GM21825 (cell line): ENCODE measurements at regions not wholly inside any gene's neighbourhood (a gene's known extent, or its start where the extent isn't known, plus 50 kb on each side); places are given as distances from the start of the nearest gene placed in this dataset.

Source experiments
- ATAC-seq: cut with Tn5 transposase; IDR thresholded peaks from one replicate; pipeline ENCODE4 v1.9.1; 2021; ENCODE audit warnings: mild to moderate bottlenecking, moderate library complexity; ENCODE audit not compliant: unreplicated experiment

DNA sequence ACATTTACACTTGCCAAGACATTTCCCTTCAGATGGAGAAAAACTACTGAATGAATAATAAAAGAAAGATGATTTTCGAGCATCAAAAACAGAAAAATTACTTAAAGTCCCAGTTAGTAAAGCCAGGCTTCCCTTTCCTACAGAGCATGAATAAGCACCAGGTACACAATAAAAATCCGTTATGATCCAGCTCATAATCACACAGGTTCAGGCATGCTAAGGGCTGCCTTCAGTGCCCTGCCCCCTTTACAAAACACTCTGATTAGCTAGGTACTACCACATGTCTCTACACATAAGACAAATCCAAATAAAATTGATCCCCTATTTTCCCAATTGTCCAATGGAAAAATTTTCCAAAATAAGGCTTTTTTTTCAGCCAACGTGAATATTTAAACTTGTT, 413.2 kb upstream of the LRATD1 start:
- ATAC-seq, result no peak

- ATAC-seq, result no peak
Measured at GRCh38 chr2:14220101-14220500, 412.4 kb upstream of the LRATD1 start.

GRCh38 chr2:14221466-14221865, 411.1 kb upstream of the LRATD1 start:
- no peak for ATAC-seq

- no peak for ATAC-seq
Measured at GRCh38 chr2:14223576-14223975, 408.9 kb upstream of the LRATD1 start.

DNA sequence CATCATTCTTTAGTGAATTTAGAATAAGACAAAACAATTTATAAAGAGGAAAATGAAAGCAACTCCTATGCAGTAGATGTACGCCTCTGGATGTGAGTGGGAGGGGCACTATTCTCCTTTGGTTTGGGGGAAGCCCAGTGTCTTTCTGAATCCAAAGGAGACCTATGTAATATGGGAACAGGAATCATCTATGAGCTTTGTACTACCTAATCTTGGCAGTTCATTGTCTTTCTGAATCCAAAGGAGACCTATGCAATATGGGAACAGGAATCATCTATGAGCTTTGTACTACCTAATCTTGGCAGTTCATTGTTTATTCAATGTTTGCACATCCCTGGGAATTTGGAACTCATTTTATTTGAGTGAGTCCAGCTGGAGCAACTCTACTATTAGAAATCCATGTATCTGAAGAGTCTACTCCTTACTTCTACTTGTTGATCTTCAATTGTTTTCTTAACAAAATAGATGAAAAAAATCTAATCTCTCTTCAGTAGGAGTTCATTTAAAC, 401.1 kb upstream of the LRATD1 start:
- no peak for ATAC-seq

DNA sequence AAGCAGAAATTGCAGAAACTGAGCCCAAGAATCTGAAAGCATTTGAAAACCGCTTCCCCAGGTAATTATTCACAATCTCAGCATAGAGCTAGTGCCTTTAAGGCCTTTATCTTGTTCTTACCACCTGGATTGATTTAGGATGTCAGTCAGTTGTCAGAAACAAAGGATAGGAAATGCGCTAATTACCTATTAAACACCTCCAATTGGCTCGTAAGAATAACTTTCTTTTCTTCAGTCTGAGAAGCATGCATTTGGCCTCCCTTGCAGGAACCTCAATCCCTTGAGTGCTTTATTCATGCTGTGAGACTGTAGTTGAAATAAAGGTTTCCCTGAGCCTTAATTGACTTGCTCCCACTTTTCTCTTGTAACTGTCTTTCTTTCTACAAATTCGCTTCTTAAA, 400.3 kb upstream of the LRATD1 start:
- no peak for ATAC-seq

DNA sequence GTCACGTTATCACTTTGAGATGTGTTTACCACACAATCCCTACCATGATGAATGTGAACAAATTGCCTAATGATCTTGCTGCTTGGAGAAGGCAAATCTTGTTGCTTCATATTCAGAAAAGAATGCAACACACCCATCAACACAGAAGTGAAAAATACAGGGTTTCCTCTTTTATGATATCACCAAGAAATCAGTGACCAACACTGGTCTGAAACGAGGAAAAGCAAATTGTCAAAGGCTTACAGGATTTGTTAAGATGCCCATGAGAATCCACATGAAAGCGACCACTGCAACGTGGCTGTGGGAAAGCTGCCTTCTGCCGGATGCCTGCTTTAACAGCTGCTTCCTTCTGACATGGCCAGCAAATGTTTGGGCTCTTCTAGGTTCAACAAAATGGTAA, 397.6 kb upstream of the LRATD1 start:
- ATAC-seq, result no peak

DNA sequence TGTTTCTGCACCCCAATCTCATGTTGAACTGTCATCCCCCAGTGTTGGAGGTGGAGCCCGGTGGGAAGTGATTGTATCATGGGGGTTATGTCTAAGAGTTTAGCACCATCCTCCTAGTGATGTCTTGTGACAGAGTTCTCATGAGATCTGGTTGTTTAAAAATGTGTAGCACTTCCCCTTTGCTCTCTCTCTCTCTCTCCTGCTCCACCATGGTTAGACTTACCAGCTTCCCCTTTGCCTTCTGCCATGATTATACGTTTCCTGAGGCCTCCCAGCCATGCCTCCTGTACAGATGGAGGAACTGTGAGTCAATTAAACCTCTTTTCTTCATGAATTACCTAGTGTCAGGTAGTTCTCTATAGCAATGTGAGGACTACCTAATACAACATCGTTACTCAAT, 396.9 kb upstream of the LRATD1 start:
- no peak for ATAC-seq

- ATAC-seq, result no peak
Measured at GRCh38 chr2:14237902-14238301, 394.6 kb upstream of the LRATD1 start.

DNA sequence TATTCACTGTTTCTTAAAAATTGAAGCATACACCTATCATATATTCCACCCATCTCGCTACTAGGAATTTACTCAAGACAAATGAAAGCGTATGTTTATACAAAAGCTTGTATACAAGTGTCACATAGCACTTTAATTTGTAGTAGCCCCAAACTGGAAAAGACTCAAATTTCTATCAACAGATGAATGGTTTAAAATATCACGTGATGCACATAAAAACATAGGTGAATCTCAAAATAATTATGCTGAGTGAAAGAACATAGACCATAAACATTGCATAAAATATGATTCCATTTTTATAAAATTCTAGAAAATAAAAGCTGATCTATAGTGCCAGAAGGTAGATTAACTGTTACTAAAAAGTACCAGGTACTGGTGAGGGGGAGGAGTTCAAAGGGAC, 392.9 kb upstream of the LRATD1 start:
- ATAC-seq, result no peak

DNA sequence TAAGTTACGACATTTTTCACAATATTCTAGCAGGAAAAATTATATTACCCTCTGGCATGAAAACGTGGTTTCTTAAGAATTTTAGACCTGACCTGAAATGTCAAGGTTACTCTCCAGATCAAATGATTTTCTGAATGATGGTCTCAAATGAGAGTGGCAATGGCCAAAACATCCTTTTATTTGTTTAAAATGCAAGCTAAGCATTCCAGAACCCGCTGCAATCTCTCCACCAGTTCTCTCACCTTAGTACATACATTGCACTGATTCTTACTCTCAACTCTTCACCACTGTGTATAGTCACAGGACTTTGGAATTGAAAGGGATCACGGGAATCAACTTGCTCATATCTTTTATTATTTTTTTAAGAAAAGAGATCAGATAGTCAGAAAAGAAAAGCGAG, 391.6 kb upstream of the LRATD1 start:
- no peak for ATAC-seq

GRCh38 chr2:14245901-14246300, 386.6 kb upstream of the LRATD1 start:
- no peak for ATAC-seq

DNA sequence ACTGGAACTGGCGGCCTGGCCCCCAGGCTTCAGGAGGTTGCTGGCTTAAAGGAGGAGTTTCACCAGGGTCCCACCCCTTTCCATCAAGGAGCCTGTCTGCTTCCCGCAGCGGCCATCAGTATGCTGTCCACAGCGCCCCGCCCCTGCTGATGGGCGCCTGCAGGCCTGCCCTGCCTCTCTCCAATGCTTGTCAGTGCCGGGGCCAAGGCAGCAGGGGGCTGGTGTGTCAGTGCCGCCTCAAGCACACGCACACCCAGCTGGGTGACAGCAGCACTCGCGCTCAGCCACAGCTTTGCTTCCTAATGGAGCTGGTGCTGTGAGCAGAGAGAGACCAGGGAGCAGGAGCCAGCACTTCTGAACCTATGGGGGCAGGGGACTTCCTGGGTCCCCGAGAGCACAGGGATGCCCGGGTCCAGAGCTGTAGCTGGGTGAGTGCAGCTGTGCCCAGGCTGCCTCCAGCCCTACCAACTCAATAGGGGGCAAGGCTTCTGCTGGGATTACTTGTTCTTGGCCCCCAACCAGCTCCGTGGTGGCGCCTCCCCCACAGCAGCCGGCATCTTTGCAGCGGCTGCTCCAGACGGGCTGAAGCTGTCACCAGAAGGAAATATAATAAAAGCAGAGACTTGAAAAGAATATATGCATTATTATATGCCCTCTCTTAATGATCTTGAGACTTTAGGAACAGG, 377.2 kb upstream of the LRATD1 start:
- no peak for ATAC-seq

GRCh38 chr2:14256890-14257289, 375.6 kb upstream of the LRATD1 start:
- no peak for ATAC-seq

GRCh38 chr2:14257801-14258507, 374.6 kb upstream of the LRATD1 start:
- no peak for ATAC-seq

DNA sequence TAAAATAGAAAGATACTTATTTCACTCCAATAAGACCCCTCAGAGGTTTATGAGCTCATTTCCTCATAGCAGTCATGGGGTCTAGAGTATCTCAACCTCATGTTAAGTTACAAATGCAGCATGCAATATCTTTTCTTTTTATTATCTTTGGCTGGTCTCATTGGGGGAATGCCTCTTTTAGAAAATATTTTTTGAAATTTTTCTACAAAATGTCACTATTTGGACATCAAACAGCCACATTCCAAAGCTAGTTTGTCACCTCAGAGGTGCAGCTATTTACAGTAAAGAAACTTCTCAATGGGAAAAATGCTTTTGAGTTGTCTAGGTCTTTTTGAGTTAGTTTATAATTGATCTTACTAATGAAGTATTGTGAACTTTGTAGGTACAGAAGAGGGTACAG, 370.7 kb upstream of the LRATD1 start:
- no peak for ATAC-seq

DNA sequence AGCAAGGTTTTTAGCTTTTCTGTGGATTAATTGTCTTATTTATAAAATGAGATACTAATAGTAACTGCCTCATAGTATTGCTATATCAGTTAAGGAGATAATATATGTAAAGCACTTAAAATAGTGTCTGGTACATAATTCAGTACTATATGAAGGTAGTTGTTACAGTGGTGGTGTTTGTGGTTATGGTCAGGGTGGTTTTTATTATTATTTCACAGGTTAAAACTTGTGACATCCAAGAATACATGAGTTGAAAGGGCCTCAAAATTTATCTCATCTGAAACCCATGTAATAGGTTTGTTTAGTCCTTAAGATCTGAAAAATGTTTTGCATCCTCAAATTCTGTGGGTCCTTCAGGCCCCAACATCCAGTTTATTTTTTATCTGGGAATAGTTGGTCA, 369.5 kb upstream of the LRATD1 start:
- no peak for ATAC-seq

- ATAC-seq, result no peak
Measured at GRCh38 chr2:14270036-14270582, 362.4 kb upstream of the LRATD1 start.

- no peak for ATAC-seq
Measured at GRCh38 chr2:14272396-14273075, 360.0 kb upstream of the LRATD1 start.

DNA sequence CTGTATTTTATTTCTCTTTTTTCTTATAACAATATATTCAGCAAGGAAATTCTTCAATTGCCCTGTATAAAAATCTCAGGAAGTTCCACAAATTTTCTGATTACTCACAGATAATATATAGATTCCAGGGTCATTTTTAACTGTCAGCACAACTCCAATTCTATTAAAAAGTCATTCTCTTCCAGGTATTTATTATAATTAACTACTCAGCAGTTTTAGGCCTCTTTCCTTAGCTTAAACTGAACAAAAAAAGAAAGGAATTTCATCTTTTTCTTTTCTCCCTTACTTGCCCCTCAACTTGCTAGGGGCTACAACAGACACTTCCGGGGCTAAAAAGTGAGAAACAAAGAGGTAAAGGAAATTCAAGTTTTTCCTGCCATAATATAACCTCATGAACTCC, 358.9 kb upstream of the LRATD1 start:
- no peak for ATAC-seq

GRCh38 chr2:14284244-14284643, 348.3 kb upstream of the LRATD1 start:
- ATAC-seq, result no peak

DNA sequence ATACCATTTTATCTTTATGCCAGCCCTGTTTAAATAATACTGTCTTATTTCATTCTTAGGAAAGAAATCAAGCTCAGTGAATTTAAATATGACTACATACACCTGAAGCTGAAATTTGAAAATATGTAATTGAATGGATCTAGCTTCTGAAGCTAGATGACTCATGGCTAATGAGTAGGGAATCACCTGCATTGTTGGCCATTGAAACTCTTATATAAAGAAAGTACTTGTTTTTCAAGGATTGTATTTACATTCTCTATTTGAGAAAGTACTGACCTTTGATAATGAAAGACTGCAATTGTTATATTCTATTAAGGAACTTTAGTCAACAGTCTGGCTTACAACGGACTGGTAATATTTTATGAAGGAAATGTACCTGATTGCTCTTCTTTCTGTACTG, 346.7 kb upstream of the LRATD1 start:
- ATAC-seq, result no peak
